Activated CD4-positive, alpha-beta T cell treated with anti-CD3 and anti-CD28 coated beads, Interleukin-2, amount 50 U/mL, for 16 hours (primary cell): ENCODE measurements at regions not wholly inside any gene's neighbourhood (a gene's known extent, or its start where the extent isn't known, plus 50 kb on each side); places are given as distances from the start of the nearest gene placed in this dataset.
"Not testable (repeated sequence)": the region's sequence is repeated elsewhere in the genome, so short reads cannot be mapped to it uniquely, and the experiment has no call there.

Experiments
- DNase-seq: peaks from one replicate; pipeline ENCODE4 v3.0.0-alpha.2; 2020

DNA sequence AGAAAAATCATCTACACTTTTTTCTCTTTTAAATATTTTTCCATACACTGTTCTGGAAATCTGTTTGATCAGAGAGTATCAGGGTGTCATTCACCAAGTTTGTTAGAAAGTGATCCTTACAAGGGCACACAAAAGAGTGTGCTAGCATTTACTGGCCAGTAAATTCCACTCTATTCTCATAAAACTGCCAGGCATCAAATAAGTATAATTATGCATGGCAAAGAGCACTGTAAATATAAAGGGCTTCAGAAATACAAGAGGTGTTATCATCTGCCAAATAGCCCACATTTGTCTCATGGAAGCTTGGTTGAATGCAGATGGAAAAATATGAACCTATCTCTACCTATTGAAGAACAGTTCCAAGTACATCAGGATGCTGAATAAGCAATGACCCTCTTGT lies 847.3 kb upstream of the ACVR2A start:
- DNase-seq: no peak

DNA sequence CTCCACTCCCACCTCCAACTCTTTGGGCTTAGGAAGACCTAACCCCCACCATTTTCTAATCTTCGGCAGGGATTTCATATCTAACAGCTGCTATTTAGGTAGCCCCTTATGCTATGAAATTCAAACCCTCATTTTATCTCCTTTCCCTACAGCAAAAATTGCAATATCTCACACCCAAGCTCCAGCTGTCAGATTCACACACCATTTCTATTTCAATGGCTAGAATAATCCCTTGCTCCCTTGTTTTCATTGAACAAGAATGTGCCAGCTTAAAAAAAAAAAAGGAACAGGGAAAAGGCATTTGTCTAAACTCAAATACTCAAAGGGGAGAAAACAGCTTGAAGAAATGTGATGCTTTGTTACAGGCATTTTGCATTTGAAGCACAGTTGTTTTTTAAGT lies 850.6 kb upstream of the ACVR2A start:
- DNase-seq: no peak

DNA sequence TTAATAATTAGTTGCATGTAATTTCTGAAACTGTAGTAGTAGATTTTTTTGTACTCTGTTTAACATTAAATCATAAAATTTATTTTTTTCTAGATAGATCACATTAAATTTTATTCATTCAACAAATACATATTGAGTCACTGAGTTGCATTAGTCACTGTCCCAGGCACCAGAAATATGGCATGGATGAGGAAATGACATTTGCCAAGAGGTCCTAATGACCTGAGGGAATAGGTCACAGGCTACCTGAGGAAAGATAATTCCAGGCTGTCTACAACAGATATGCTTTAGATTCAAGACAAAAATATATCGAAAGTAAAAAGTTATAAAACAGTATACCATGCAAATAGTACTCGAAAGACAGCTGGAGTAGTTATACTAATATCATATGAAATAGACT lies 852.4 kb upstream of the ACVR2A start:
- DNase-seq: no peak

GRCh38 chr2:146992057-146992456 lies 852.8 kb upstream of the ACVR2A start:
- no peak for DNase-seq

GRCh38 chr2:146990311-146991054 lies 854.3 kb upstream of the ACVR2A start:
- no peak for DNase-seq

DNA sequence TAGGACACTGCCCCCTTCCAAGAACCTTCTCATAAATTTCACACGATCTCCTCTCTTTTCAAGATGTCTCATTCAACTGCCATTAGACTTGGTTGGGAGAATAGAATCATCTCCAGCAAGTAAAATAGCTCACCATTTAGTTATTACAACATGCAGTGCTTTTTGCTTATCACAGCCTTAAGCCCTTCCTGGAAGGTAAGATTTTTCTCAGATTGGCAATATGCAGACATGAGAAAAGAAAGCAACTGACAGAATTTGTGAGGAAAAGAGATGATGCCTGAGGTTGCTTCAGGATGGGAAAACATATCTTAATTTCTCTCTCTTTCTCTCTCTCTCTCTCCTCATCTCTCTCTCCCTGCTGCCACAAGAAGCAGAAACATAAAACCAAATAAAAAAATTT lies 855.1 kb upstream of the ACVR2A start:
- DNase-seq: no peak

- no peak for DNase-seq
Measured at GRCh38 chr2:146987996-146988395, 856.8 kb upstream of the ACVR2A start.

DNA sequence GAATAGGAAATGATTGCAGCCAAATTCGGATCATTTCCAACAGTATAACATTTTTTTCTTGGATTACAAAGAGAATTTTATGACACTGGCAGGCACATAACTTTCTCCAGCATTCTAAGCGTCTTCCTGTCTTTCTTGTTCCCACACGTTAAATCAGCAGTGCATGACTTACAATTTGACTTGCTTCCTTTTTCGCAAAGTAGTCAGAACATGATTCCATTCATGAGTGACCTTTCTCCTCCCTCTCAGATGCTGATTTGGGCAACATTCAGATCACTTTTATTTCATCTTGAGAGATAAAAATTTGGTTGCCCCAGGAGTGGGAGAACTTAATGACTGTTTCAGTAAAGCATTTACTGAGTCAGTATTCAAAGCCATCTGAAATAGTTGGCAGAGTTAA lies 858.7 kb upstream of the ACVR2A start:
- DNase-seq: no peak

GRCh38 chr2:146985753-146986152 lies 859.1 kb upstream of the ACVR2A start:
- DNase-seq: no peak

DNA sequence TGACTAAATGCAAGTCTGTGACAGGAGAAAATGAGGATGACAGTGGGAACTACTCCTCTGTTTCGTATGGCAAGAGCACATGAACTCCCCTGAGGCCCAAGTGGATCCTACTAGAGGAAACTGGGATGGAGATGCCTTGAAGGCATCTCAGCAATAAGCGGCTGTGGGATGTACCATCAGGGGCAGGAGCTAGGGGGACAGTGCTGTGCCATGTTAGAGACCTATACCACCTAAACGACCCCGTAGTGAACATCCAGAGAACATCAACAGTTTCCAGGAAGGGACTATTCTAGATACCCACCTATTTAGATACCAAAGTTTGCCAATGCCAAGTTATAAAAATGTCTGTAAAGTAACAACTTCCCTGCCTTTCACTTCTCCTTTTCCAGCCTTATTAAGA lies 860.8 kb upstream of the ACVR2A start:
- DNase-seq: no peak

DNA sequence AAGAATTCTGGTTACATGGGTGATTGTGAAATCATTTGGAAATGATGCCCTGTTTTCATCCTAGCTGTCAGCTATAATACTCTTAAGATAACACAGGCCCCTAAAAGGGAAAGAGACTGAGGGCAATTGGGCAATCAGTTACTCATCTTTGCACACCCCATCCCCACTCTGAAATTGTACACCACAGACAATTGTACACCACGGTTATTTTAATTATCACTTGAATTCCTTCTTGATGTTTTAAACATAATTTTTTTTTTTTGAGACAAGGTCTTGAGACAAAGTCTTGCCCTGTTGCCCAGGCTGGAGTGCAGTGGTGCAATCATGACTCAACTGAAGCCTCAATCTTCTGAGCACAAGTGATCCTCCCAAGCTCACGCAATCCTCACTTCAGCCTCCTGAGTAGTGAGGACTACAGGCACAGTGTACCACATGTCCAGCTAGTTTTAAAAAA lies 862.4 kb upstream of the ACVR2A start:
- no peak for DNase-seq

GRCh38 chr2:146981921-146982320 lies 862.9 kb upstream of the ACVR2A start:
- DNase-seq: no peak

GRCh38 chr2:146979746-146980145 lies 865.1 kb upstream of the ACVR2A start:
- no peak for DNase-seq

- DNase-seq: no peak
Measured at GRCh38 chr2:146978577-146979555, 866.0 kb upstream of the ACVR2A start.

DNA sequence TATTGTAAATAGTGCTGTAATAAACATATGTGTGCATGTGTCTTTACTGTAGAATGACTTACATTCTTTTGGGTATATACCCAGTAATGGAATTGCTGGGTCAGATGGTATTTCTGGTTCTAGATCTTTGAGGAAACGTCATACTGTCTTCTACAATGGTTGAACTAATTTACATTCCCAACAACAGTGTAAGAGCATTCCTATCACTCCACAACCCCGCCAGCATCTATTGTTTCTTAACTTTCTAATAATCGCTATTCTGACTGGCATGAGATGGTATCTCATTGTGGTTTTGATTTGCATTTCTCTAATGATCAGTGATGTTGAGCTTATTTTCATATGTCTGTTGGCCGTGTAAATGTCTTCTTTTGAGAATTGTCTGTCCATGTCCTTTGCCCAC lies 873.8 kb upstream of the ACVR2A start:
- not testable (repeated sequence) for DNase-seq

DNA sequence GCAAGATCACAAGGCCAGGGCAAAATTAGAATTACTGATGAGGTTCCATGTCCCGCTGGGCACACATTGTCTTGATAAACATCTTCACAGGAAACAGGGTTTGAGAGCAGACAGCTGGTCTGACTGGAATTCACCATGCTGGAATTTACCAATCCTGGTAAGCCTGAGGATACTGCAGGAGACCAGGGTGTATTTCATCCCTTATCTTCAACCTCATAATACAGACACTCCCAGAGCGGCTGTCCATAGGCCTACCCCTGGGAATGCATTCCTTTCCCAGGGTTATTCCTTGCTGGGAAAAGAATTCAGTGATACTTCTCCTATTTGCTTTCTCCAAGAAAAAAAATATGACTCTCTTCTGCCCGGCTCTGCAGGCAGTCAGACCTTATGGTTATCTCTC lies 875.1 kb upstream of the ACVR2A start:
- DNase-seq: not testable (repeated sequence)

DNA sequence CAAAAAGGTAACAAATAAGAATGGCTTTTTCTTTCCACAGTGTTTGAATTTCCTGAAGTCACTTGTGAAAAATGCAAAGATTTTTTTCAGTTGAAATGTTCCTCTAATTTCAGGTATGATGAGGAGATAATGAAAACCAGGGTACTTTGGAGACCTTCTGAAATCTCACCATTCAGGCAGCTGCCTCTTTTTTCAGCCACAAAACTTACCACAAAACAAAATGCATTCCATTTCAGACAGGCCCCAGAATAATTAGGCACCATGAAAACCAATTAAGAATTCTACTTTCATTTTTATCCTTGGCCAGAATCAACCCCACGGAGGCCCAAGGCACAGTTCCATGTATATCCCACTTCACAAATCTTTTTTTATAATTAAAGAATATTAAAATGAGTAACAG lies 880.3 kb upstream of the ACVR2A start:
- no peak for DNase-seq

GRCh38 chr2:146954544-146954943 lies 890.3 kb upstream of the ACVR2A start:
- DNase-seq: no peak

DNA sequence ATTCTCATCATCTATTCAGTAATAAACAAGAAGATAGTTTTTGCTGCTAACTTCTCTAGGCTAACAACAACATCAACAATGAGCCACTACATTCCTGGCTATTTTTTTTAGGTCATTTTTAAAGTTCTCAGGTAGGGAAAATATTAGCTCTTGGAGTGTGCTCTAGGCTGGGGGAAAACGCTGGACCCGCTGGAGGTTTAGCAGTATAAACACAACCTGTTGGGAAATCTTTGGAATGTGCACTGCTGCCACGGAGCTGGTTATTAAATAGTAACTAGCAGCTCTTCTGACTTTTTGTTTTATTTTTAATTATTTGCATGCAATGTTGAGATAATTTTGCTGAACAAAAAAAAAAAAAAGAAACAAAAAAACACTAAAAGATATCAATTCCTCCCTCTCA lies 892.1 kb upstream of the ACVR2A start:
- DNase-seq: no peak

DNA sequence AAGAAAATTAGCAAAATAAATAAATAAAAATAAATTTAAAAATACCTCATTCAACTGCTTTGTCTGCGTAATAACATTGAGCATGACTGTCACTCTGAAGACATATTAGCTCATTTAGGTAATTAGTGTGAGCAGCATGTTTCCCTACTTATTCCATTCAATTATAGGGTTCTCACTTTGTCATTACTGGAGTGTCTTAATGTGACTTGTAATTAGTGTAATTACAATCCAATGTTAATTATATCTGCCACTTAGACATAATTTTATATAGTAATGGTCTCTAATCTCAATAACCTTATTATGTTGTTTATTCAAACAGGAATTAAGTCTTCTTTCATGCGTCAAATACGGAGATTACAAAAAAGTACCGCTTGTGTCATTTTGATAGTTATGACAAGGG lies 893.9 kb upstream of the ACVR2A start:
- no peak for DNase-seq

GRCh38 chr2:146950361-146950760 lies 894.5 kb upstream of the ACVR2A start:
- DNase-seq: no peak

GRCh38 chr2:146949400-146949799 lies 895.4 kb upstream of the ACVR2A start:
- no peak for DNase-seq

GRCh38 chr2:146944601-146945000 lies 900.2 kb upstream of the ACVR2A start:
- DNase-seq: no peak
